HEK293 (cell line): ENCODE measurements at regions not wholly inside any gene's neighbourhood (a gene's known extent, or its start where the extent isn't known, plus 50 kb on each side); places are given as distances from the start of the nearest gene placed in this dataset.

Experiments used
- CTCF ChIA-PET: fragments of 350-600 bp; formaldehyde crosslinking; extraction: SDS; loops from one replicate; lab custom pipeline; 2021; ENCODE audit warnings: antibody characterized with exemption; lab: Yijun Ruan, JAX
- POLR2A ChIA-PET: fragments of 300-600 bp; formaldehyde crosslinking; extraction: SDS; loops from one replicate; lab custom pipeline; 2020; ENCODE audit warnings: antibody characterized with exemption, inconsistent platforms; lab: Yijun Ruan, JAX
- H3K27ac ChIP-seq: fragments of 200-500 bp; sonication (Bioruptor generic); 2 replicates; pipeline ENCODE4 v1.5.1; 2014; ENCODE audit warnings: low read depth, low read length, control low read depth, inconsistent platforms; ENCODE audit errors: extremely low read depth
- H3K36me3 ChIP-seq, 2 experiments: fragments of 200-500 bp in 1 of 2; sonication (Bioruptor generic) in 1 of 2; 1 replicate in 1 of 2; 2 replicates in 1 of 2; pipeline ENCODE4 v1.5.1; 2014 to 2017; ENCODE audit warnings: inconsistent platforms in 2 of 2, low read length in 2 of 2; ENCODE audit not compliant: control insufficient read depth in 2 of 2, insufficient read depth in 1 of 2
- H3K4me1 ChIP-seq: fragments of 200-500 bp; sonication (Bioruptor generic); 2 replicates; pipeline ENCODE4 v1.5.1; 2014; ENCODE audit warnings: mild to moderate bottlenecking, low read length, inconsistent platforms; ENCODE audit not compliant: control insufficient read depth, insufficient read depth
- H3K4me3 ChIP-seq: 2 replicates; pipeline ENCODE4 v1.5.1; 2011; ENCODE audit warnings: low read depth, mild to moderate bottlenecking, control low read depth, low read length, moderate library complexity
- H3K9me3 ChIP-seq: fragments of 200-500 bp; sonication (Bioruptor generic); 2 replicates; pipeline ENCODE4 v1.5.1; 2014; ENCODE audit warnings: low read depth, low read length, inconsistent platforms; ENCODE audit not compliant: control insufficient read depth, insufficient read depth
- BCL11B ChIP-seq: fragments of 450-650 bp; formaldehyde crosslinking; IDR thresholded peaks from 2 replicates; pipeline ENCODE4 v1.5.1; 2016; ENCODE audit warnings: low read depth, missing biosample characterization, missing genetic modification characterization
- CTCF ChIP-seq: fragments of 450-650 bp; formaldehyde crosslinking; IDR thresholded peaks from 2 replicates; pipeline ENCODE4 v1.5.1; 2016; ENCODE audit warnings: missing biosample characterization, missing genetic modification characterization
- EGR2 ChIP-seq: fragments of 450-650 bp; formaldehyde crosslinking; IDR thresholded peaks from 2 replicates; pipeline ENCODE4 v1.5.1; 2016; ENCODE audit warnings: low read depth, missing biosample characterization, missing genetic modification characterization
- GFI1B ChIP-seq: fragments of 450-650 bp; formaldehyde crosslinking; IDR thresholded peaks from 2 replicates; pipeline ENCODE4 v1.5.1; 2016; ENCODE audit warnings: missing biosample characterization, missing genetic modification characterization
- KLF1 ChIP-seq: fragments of 450-650 bp; formaldehyde crosslinking; IDR thresholded peaks from 2 replicates; pipeline ENCODE4 v1.5.1; 2016; ENCODE audit warnings: missing biosample characterization, missing genetic modification characterization
- PBX3 ChIP-seq: sonication (generic); formaldehyde crosslinking; IDR thresholded peaks from 2 replicates; pipeline ENCODE4 v1.8.1; 2022; ENCODE audit warnings: mild to moderate bottlenecking, moderate library complexity, missing genetic modification reagents
- ZBTB49 ChIP-seq: fragments of 450-650 bp; formaldehyde crosslinking; IDR thresholded peaks from 2 replicates; pipeline ENCODE4 v1.5.1; 2016; ENCODE audit warnings: missing biosample characterization, missing genetic modification characterization, low read depth
- ZFP37 ChIP-seq: fragments of 450-650 bp; formaldehyde crosslinking; IDR thresholded peaks from 2 replicates; pipeline ENCODE4 v1.5.1; 2016; ENCODE audit warnings: missing biosample characterization, missing genetic modification characterization
- ZIC2 ChIP-seq: fragments of 450-650 bp; formaldehyde crosslinking; IDR thresholded peaks from 2 replicates; pipeline ENCODE4 v1.5.1; 2016; ENCODE audit warnings: missing biosample characterization, missing genetic modification characterization
- ZNF223 ChIP-seq: fragments of 450-650 bp; formaldehyde crosslinking; IDR thresholded peaks from 2 replicates; pipeline ENCODE4 v1.5.1; 2016; ENCODE audit warnings: missing biosample characterization, missing genetic modification characterization
- ZNF423 ChIP-seq: fragments of 450-650 bp; formaldehyde crosslinking; IDR thresholded peaks from 2 replicates; pipeline ENCODE4 v1.5.1; 2016; ENCODE audit warnings: missing biosample characterization, missing genetic modification characterization
- ZNF513 ChIP-seq: fragments of 450-650 bp; IDR thresholded peaks from 2 replicates; pipeline ENCODE4 v1.5.1; 2018; ENCODE audit warnings: missing biosample characterization, missing genetic modification characterization
- ZNF670 ChIP-seq: fragments of 450-650 bp; formaldehyde crosslinking; IDR thresholded peaks from 2 replicates; pipeline ENCODE4 v1.5.1; 2016; ENCODE audit warnings: missing biosample characterization, missing genetic modification characterization, low read depth
- ZNF792 ChIP-seq: fragments of 450-650 bp; formaldehyde crosslinking; IDR thresholded peaks from 2 replicates; pipeline ENCODE4 v1.5.1; 2016; ENCODE audit warnings: missing biosample characterization, missing genetic modification characterization
- ZSCAN23 ChIP-seq: fragments of 450-650 bp; formaldehyde crosslinking; IDR thresholded peaks from 2 replicates; pipeline ENCODE4 v1.5.1; 2016; ENCODE audit warnings: missing biosample characterization, missing genetic modification characterization
- TF ChIP-seq, protein P1 (sequence below): fragments of 450-650 bp; IDR thresholded peaks from 2 replicates; pipeline ENCODE4 v1.5.1; 2018; ENCODE audit warnings: missing biosample characterization, mild to moderate bottlenecking, missing genetic modification characterization
- TF ChIP-seq, protein P2 (sequence below): IDR thresholded peaks from 2 replicates; pipeline ENCODE4 v1.6.1; 2011; ENCODE audit warnings: mild to moderate bottlenecking, low read depth, low read length, borderline replicate concordance
- TF ChIP-seq, protein P3 (sequence below): fragments of 450-650 bp; formaldehyde crosslinking; IDR thresholded peaks from 2 replicates; pipeline ENCODE4 v1.5.1; 2017; ENCODE audit warnings: missing biosample characterization, missing genetic modification characterization

DNA sequence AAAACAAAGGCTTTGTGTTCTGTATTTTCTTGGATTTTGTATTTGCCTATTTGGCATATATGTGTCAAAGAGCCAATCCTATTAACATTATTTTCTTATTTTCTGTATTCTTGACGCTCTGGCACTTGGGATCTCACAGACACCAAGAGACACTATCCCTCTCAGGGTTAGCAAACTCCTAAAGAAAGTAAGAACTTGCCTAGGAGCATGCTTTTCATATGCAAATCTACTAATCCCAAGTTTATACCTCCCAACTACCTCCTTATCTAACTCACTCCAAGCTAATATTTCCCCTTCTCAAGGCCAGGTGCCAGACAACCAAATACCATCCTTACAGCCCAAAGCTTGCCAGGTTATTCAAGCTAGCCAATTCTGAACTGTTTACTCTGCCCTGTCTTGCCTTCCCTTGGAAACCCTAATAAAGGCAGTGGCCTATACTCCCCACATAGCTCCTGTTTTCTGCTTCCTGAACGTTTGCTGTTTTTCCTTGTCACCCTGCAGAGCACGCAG is 455.4 kb upstream of the ANO3 start:
- POLR2A ChIA-PET = no interaction called here
- H3K36me3 ChIP-seq = no peaks in the 10 kb centered on the region

DNA sequence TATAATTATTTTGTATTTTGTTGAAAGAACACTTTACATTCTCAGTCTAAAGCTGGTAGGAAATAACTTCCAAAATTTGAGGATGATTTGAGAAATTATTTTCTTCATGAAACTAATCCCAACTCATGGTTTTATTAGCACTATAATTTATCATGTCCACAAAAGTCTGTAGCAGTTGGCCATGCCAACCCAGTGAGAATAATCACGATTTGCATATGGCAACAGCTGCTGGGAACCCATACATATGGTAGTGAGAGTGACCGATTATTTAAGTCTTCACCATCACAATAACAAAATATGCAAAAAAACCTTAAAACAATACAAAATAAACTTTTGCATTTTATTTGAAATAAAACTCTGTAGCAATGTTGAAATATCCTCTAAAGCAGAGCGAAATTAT is 445.9 kb upstream of the ANO3 start:
- no peaks in the 10 kb centered on the region for H3K9me3 ChIP-seq
- POLR2A ChIA-PET = no interaction called here
- H3K27ac ChIP-seq = no peak overlapping the region
- H3K4me1 ChIP-seq = no peaks in the 10 kb centered on the region
- H3K36me3 ChIP-seq = no peaks in the 10 kb centered on the region
- CTCF ChIA-PET = interaction anchor here (0.6 kb wide), 1 partner anchor 73 kb away, joined by 3 read pairs; no protein-coding TSS in a partner anchor
- no peak overlapping the region for H3K4me3 ChIP-seq
- TF ChIP-seq BCL11B (tag by site-specific recombination) = no peak
- TF ChIP-seq ZFP37 (tag by site-specific recombination) = no peak
- TF ChIP-seq, protein P1, sequence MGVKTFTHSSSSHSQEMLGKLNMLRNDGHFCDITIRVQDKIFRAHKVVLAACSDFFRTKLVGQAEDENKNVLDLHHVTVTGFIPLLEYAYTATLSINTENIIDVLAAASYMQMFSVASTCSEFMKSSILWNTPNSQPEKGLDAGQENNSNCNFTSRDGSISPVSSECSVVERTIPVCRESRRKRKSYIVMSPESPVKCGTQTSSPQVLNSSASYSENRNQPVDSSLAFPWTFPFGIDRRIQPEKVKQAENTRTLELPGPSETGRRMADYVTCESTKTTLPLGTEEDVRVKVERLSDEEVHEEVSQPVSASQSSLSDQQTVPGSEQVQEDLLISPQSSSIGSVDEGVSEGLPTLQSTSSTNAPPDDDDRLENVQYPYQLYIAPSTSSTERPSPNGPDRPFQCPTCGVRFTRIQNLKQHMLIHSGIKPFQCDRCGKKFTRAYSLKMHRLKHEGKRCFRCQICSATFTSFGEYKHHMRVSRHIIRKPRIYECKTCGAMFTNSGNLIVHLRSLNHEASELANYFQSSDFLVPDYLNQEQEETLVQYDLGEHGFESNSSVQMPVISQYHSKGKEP (tag by site-specific recombination) = no peak
- TF ChIP-seq, protein P2, sequence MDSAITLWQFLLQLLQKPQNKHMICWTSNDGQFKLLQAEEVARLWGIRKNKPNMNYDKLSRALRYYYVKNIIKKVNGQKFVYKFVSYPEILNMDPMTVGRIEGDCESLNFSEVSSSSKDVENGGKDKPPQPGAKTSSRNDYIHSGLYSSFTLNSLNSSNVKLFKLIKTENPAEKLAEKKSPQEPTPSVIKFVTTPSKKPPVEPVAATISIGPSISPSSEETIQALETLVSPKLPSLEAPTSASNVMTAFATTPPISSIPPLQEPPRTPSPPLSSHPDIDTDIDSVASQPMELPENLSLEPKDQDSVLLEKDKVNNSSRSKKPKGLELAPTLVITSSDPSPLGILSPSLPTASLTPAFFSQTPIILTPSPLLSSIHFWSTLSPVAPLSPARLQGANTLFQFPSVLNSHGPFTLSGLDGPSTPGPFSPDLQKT = no peak
- no peak for TF ChIP-seq ZIC2 (tag by site-specific recombination)
- TF ChIP-seq, protein P3, sequence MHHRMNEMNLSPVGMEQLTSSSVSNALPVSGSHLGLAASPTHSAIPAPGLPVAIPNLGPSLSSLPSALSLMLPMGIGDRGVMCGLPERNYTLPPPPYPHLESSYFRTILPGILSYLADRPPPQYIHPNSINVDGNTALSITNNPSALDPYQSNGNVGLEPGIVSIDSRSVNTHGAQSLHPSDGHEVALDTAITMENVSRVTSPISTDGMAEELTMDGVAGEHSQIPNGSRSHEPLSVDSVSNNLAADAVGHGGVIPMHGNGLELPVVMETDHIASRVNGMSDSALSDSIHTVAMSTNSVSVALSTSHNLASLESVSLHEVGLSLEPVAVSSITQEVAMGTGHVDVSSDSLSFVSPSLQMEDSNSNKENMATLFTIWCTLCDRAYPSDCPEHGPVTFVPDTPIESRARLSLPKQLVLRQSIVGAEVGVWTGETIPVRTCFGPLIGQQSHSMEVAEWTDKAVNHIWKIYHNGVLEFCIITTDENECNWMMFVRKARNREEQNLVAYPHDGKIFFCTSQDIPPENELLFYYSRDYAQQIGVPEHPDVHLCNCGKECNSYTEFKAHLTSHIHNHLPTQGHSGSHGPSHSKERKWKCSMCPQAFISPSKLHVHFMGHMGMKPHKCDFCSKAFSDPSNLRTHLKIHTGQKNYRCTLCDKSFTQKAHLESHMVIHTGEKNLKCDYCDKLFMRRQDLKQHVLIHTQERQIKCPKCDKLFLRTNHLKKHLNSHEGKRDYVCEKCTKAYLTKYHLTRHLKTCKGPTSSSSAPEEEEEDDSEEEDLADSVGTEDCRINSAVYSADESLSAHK (tag by site-specific recombination) = no peak

More for the DNA sequence above, 455.4 kb upstream of the ANO3 start:
- Histone ChIP-seq H3K27ac (no peak overlapping the region), H3K4me3 (no peak overlapping the region), H3K4me1 (no peaks in the 10 kb centered on the region)
- no peak for TF ChIP-seq GFI1B (tag by site-specific recombination)
- TF ChIP-seq CTCF (tag by site-specific recombination) = no peak
- TF ChIP-seq ZNF223 (tag by site-specific recombination) = no peak
- TF ChIP-seq ZNF513 (tag by site-specific recombination) = no peak
- TF ChIP-seq KLF1 (tag by site-specific recombination) = no peak
- no peak for TF ChIP-seq ZNF423 (tag by site-specific recombination)
- TF ChIP-seq ZNF670 (tag by site-specific recombination) = no peak
- no peak for TF ChIP-seq ZSCAN23 (tag by site-specific recombination)
- TF ChIP-seq ZBTB49 (tag by site-specific recombination) = no peak
- TF ChIP-seq ZNF792 = no peak
- TF ChIP-seq EGR2 = no peak
- TF ChIP-seq PBX3 (CRISPR knock-in tag) = no peak
- TF ChIP-seq, all 188 proteins: peak for 0
- CTCF ChIA-PET = no interaction called here
- H3K9me3 ChIP-seq = no peaks in the 10 kb centered on the region
